ENCODE measurements at regions not wholly inside any gene's neighbourhood (a gene's known extent, or its start where the extent isn't known, plus 50 kb on each side); places are given as distances from the start of the nearest gene placed in this dataset.

DNA sequence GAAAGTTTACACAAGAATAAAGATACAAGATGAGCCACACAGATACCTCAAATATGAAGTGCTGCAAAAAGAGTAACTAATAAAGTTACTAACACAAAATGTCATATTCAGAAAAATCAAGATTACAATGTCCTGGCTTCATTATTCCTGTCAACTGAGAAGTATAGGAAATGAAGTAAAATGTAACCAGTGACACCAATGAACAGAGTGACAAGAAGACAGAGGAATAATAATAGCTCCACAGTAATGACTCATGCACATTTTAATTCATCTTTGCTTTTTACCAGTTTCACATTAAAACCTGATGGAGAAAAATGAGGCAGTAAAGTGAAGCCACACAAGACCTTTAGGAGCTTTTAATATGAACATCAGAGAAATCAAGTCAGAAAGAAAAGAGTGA lies 214.1 kb downstream of the ZBBX start:
- no peak overlapping the region for H3K9ac ChIP-seq (ENCODE audit: insufficient read depth, low read length)
- no peaks in the 10 kb centered on the region for H3K9me3 ChIP-seq (ENCODE audit: control insufficient read depth, insufficient read depth, low read depth, low read length)
- no peak overlapping the region for H3K4me3 ChIP-seq (replicated peaks in 1 of 4; ENCODE audit: control extremely low read depth in 1 of 4, insufficient read depth in 1 of 4, low read depth in 3 of 4, low read length in 4 of 4)
- no peaks in the 10 kb centered on the region for H3K4me1 ChIP-seq (ENCODE audit: control insufficient read depth, extremely low read depth, insufficient read depth, low read length)
- no peak for DNase-seq (ENCODE audit: low read depth in 2 of 2)
- H2AFZ ChIP-seq (ENCODE audit: low read length) = no peak overlapping the region
- no peaks in the 10 kb centered on the region for H3K79me2 ChIP-seq (ENCODE audit: control insufficient read depth, insufficient read depth, low read length)
- H3K36me3 ChIP-seq (ENCODE audit: control insufficient read depth, insufficient read depth, low read length) = no peaks in the 10 kb centered on the region
- no peaks in the 10 kb centered on the region for H3K27me3 ChIP-seq (ENCODE audit: control insufficient read depth, insufficient read depth, low read length)
- TF ChIP-seq, protein P1, sequence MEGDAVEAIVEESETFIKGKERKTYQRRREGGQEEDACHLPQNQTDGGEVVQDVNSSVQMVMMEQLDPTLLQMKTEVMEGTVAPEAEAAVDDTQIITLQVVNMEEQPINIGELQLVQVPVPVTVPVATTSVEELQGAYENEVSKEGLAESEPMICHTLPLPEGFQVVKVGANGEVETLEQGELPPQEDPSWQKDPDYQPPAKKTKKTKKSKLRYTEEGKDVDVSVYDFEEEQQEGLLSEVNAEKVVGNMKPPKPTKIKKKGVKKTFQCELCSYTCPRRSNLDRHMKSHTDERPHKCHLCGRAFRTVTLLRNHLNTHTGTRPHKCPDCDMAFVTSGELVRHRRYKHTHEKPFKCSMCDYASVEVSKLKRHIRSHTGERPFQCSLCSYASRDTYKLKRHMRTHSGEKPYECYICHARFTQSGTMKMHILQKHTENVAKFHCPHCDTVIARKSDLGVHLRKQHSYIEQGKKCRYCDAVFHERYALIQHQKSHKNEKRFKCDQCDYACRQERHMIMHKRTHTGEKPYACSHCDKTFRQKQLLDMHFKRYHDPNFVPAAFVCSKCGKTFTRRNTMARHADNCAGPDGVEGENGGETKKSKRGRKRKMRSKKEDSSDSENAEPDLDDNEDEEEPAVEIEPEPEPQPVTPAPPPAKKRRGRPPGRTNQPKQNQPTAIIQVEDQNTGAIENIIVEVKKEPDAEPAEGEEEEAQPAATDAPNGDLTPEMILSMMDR (conservative IDR thresholded peaks at IDR 0.05 in 1 of 2, IDR thresholded peaks at IDR 0.05 in 1 of 2; ENCODE audit: low read depth in 1 of 2, low read length in 2 of 2) = no peak
- TF ChIP-seq EZH2 (IDR thresholded peaks at IDR 0.05; ENCODE audit: low read length, missing control alignments) = no peak
- H3K4me2 ChIP-seq (ENCODE audit: extremely low read depth, insufficient read depth, low read length) = no peak overlapping the region
- no peak overlapping the region for H3K27ac ChIP-seq (ENCODE audit: insufficient read depth, low read length)
- no peaks in the 10 kb centered on the region for H4K20me1 ChIP-seq (ENCODE audit: control insufficient read depth, extremely low read depth, insufficient read depth, low read length)

DNA sequence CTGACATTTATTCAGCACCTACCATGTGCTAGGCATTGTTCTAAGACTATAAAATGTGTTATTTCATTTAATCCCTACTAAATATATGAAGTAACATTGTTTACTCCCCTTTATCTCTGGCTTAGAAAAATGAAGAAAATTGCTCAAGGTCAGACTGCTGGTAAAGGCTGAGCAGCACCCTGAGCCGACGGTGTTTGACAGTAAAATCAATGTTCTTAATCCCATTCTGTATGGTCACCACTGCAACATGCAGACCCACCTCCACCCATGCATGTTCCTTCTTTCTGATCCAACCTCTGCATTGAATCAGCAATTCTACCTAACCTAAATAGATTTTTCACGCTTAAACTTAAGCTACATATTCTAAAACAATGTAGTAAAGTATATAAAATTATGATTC lies 216.5 kb downstream of the ZBBX start:
- Histone ChIP-seq H3K4me3 (replicated peaks in 1 of 4; ENCODE audit: control extremely low read depth in 1 of 4, insufficient read depth in 1 of 4, low read depth in 3 of 4, low read length in 4 of 4) (no peak overlapping the region), H3K9me3 (ENCODE audit: control insufficient read depth, insufficient read depth, low read depth, low read length) (no peaks in the 10 kb centered on the region), H3K4me1 (ENCODE audit: control insufficient read depth, extremely low read depth, insufficient read depth, low read length) (no peaks in the 10 kb centered on the region), H3K27ac (ENCODE audit: insufficient read depth, low read length) (no peak overlapping the region), H4K20me1 (ENCODE audit: control insufficient read depth, extremely low read depth, insufficient read depth, low read length) (no peaks in the 10 kb centered on the region), H3K79me2 (ENCODE audit: control insufficient read depth, insufficient read depth, low read length) (no peaks in the 10 kb centered on the region), H2AFZ (ENCODE audit: low read length) (no peak overlapping the region), H3K9ac (ENCODE audit: insufficient read depth, low read length) (no peak overlapping the region), H3K4me2 (ENCODE audit: extremely low read depth, insufficient read depth, low read length) (no peak overlapping the region), H3K27me3 (ENCODE audit: control insufficient read depth, insufficient read depth, low read length) (no peaks in the 10 kb centered on the region), H3K36me3 (ENCODE audit: control insufficient read depth, insufficient read depth, low read length) (no peaks in the 10 kb centered on the region)
- TF ChIP-seq EZH2 (IDR thresholded peaks at IDR 0.05; ENCODE audit: low read length, missing control alignments) = no peak
- TF ChIP-seq, protein P1 (conservative IDR thresholded peaks at IDR 0.05 in 1 of 2, IDR thresholded peaks at IDR 0.05 in 1 of 2; ENCODE audit: low read depth in 1 of 2, low read length in 2 of 2) = no peak
- no peak for DNase-seq (ENCODE audit: low read depth in 2 of 2)

DNA sequence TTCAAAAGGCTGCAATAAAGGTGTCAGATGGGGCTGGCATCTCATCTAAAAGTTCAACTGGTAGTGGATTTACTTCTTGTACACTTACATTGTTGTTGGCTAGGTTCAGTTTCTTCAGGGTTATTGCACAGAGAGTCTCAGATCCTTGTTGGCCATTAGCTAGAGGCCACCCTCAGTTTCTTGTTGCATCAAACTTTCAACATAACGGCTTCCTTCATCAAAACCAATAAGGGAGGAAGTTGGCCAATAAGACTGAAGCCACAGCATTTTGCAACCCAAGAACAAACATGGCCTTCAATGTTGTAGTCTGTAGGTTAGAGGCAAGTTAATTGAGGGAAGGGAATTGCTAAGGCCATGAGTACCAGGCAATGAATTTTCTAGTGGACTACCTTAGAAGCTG lies 218.0 kb downstream of the ZBBX start:
- Histone ChIP-seq H3K9me3 (ENCODE audit: control insufficient read depth, insufficient read depth, low read depth, low read length) (no peaks in the 10 kb centered on the region), H3K27ac (ENCODE audit: insufficient read depth, low read length) (no peak overlapping the region), H3K4me1 (ENCODE audit: control insufficient read depth, extremely low read depth, insufficient read depth, low read length) (no peaks in the 10 kb centered on the region), H4K20me1 (ENCODE audit: control insufficient read depth, extremely low read depth, insufficient read depth, low read length) (no peaks in the 10 kb centered on the region), H3K4me3 (replicated peaks in 1 of 4; ENCODE audit: control extremely low read depth in 1 of 4, insufficient read depth in 1 of 4, low read depth in 3 of 4, low read length in 4 of 4) (no peak overlapping the region), H3K79me2 (ENCODE audit: control insufficient read depth, insufficient read depth, low read length) (no peaks in the 10 kb centered on the region), H3K9ac (ENCODE audit: insufficient read depth, low read length) (no peak overlapping the region), H2AFZ (ENCODE audit: low read length) (no peak overlapping the region), H3K4me2 (ENCODE audit: extremely low read depth, insufficient read depth, low read length) (no peak overlapping the region), H3K36me3 (ENCODE audit: control insufficient read depth, insufficient read depth, low read length) (no peaks in the 10 kb centered on the region), H3K27me3 (ENCODE audit: control insufficient read depth, insufficient read depth, low read length) (no peaks in the 10 kb centered on the region)
- TF ChIP-seq EZH2 (IDR thresholded peaks at IDR 0.05; ENCODE audit: low read length, missing control alignments) = no peak
- TF ChIP-seq, protein P1 (conservative IDR thresholded peaks at IDR 0.05 in 1 of 2, IDR thresholded peaks at IDR 0.05 in 1 of 2; ENCODE audit: low read depth in 1 of 2, low read length in 2 of 2) = no peak
- DNase-seq (ENCODE audit: low read depth in 2 of 2) = no peak
